H1 (cell line): ENCODE measurements at regions not wholly inside any gene's neighbourhood (a gene's known extent, or its start where the extent isn't known, plus 50 kb on each side); places are given as distances from the start of the nearest gene placed in this dataset.

Experiments
- CTCF ChIA-PET: fragments of 300-600 bp; sonication (Branson Sonifier 250); formaldehyde crosslinking; loops from one replicate; lab custom pipeline; 2021; ENCODE audit not compliant: partially characterized antibody; lab: Charles Lee
- POLR2A ChIA-PET: fragments of 300-600 bp; sonication (Branson Sonifier 250); formaldehyde crosslinking; loops from one replicate; lab custom pipeline; 2021; ENCODE audit warnings: inconsistent platforms; ENCODE audit not compliant: partially characterized antibody; lab: Charles Lee
- DNase-seq, 2 experiments: peaks; one replicate each; pipeline versions ENCODE4 v3.0.0 to v3.0.0-alpha.2; 2010 to 2022; ENCODE audit warnings: low spot score in 2 of 2, low read depth in 1 of 2, mixed read lengths in 1 of 2
- FAIRE-seq: peaks from 2 replicates; lab custom pipeline; 2011; peaks lifted over from hg19 to GRCh38; lab: Jason Lieb, UNC
- H2AFZ ChIP-seq: 2 replicates; pipeline ENCODE4 v1.8.1; 2012; ENCODE audit warnings: low read length, inconsistent platforms
- H2AK5ac ChIP-seq: 2 replicates; pipeline ENCODE4 v1.6.1; 2013; ENCODE audit warnings: low read depth, low read length
- H2BK120ac ChIP-seq: replicated peaks from 2 replicates; pipeline ENCODE3; 2013; ENCODE audit warnings: low read depth, low read length, inconsistent platforms
- H2BK12ac ChIP-seq: 2 replicates; pipeline ENCODE4 v1.6.1; 2013; ENCODE audit warnings: low read depth, low read length
- H2BK15ac ChIP-seq: 2 replicates; pipeline ENCODE4 v1.6.1; 2013; ENCODE audit warnings: low read length
- H2BK20ac ChIP-seq: 2 replicates; pipeline ENCODE4 v1.6.1; 2013; ENCODE audit warnings: low read length
- H2BK5ac ChIP-seq: 2 replicates; pipeline ENCODE4 v1.6.1; 2013; ENCODE audit warnings: low read depth, low read length
- H3K14ac ChIP-seq: 2 replicates; pipeline ENCODE4 v1.6.1; 2013; ENCODE audit warnings: inconsistent platforms; ENCODE audit not compliant: insufficient read length
- H3K18ac ChIP-seq: 2 replicates; pipeline ENCODE4 v1.6.1; 2013; ENCODE audit warnings: low read length; ENCODE audit errors: extremely low read depth
- H3K23ac ChIP-seq: 2 replicates; pipeline ENCODE4 v1.6.1; 2013; ENCODE audit warnings: inconsistent platforms; ENCODE audit not compliant: insufficient read length
- H3K23me2 ChIP-seq: 2 replicates; pipeline ENCODE4 v1.6.1; 2013; ENCODE audit warnings: low read depth, low read length
- H3K27ac ChIP-seq: 2 replicates; pipeline ENCODE4 v1.6.1; 2011; ENCODE audit warnings: low read depth, low read length, inconsistent platforms
- H3K27me3 ChIP-seq, 4 experiments: replicated peaks in 1 of 4; 1 replicate in 1 of 4; 2 replicates in 3 of 4; pipeline versions ENCODE4 v1.6.1 to v1.8.1; 2011 to 2013; ENCODE audit warnings: low read length in 3 of 4, mild to moderate bottlenecking in 3 of 4, inconsistent platforms in 2 of 4, mixed read lengths in 2 of 4, moderate library complexity in 1 of 4; ENCODE audit not compliant: control insufficient read depth in 3 of 4, insufficient read depth in 3 of 4; ENCODE audit errors: extremely low read depth in 1 of 4
- H3K36me3 ChIP-seq, 4 experiments: 2 replicates each; pipeline versions ENCODE4 v1.6.1 to v1.8.1; 2011 to 2013; ENCODE audit warnings: mild to moderate bottlenecking in 4 of 4, low read length in 3 of 4, moderate library complexity in 2 of 4, control low read depth in 1 of 4, inconsistent platforms in 1 of 4; ENCODE audit not compliant: insufficient read depth in 4 of 4, control insufficient read depth in 2 of 4
- H3K4ac ChIP-seq: replicated peaks from 2 replicates; pipeline ENCODE3; 2013; ENCODE audit warnings: low read length, low read depth, mixed read lengths, inconsistent platforms; ENCODE audit not compliant: insufficient read length
- H3K4me1 ChIP-seq, 4 experiments: replicated peaks in 1 of 4; 1 replicate in 1 of 4; 2 replicates in 3 of 4; pipeline versions ENCODE4 v1.6.1 to v1.8.1; 2011 to 2013; ENCODE audit warnings: low read length in 3 of 4, inconsistent platforms in 2 of 4, mixed read lengths in 1 of 4; ENCODE audit not compliant: insufficient read depth in 4 of 4, control insufficient read depth in 3 of 4
- H3K4me2 ChIP-seq, 2 experiments: 2 replicates each; pipeline versions ENCODE4 v1.6.1 to v1.8.1; 2011 to 2013; ENCODE audit warnings: low read depth in 2 of 2, low read length in 2 of 2, control low read depth in 1 of 2, inconsistent platforms in 1 of 2, mild to moderate bottlenecking in 1 of 2; ENCODE audit not compliant: insufficient read depth in 1 of 2
- H3K4me3 ChIP-seq, 4 experiments: fragments of 200-600, 300-600 bp in 1 of 4; sonication (generic), shearing (Covaris generic), sonication (Bioruptor Twin) in 1 of 4; 2 replicates each; pipeline versions ENCODE4 v1.5.1 to v1.8.1; 2011 to 2016; ENCODE audit warnings: low read length in 4 of 4, low read depth in 3 of 4, control low read depth in 2 of 4, inconsistent platforms in 2 of 4, mild to moderate bottlenecking in 2 of 4, mixed read lengths in 1 of 4, moderate library complexity in 1 of 4; ENCODE audit not compliant: insufficient read depth in 2 of 4; ENCODE audit errors: extremely low read depth in 1 of 4
- H3K56ac ChIP-seq: replicated peaks from 2 replicates; pipeline ENCODE3; 2013; ENCODE audit warnings: low read depth, mild to moderate bottlenecking, mixed read lengths, low read length, inconsistent platforms; ENCODE audit not compliant: insufficient read length
- H3K79me1 ChIP-seq: 2 replicates; pipeline ENCODE4 v1.6.1; 2013; ENCODE audit warnings: low read depth, low read length, control low read depth
- H3K79me2 ChIP-seq, 2 experiments: 2 replicates each; pipeline versions ENCODE4 v1.6.1 to v1.8.1; 2012 to 2013; ENCODE audit warnings: low read length in 2 of 2, mild to moderate bottlenecking in 2 of 2, inconsistent platforms in 1 of 2; ENCODE audit not compliant: insufficient read depth in 2 of 2, control insufficient read depth in 1 of 2
- H3K9ac ChIP-seq, 4 experiments: replicated peaks in 1 of 4; 1 replicate in 1 of 4; 2 replicates in 3 of 4; pipeline versions ENCODE4 v1.6.1 to v1.8.1; 2011 to 2013; ENCODE audit warnings: low read depth in 3 of 4, low read length in 3 of 4, control low read depth in 2 of 4, mild to moderate bottlenecking in 2 of 4, moderate library complexity in 2 of 4, inconsistent platforms in 1 of 4; ENCODE audit errors: extremely low read depth in 1 of 4
- H3K9me3 ChIP-seq, 2 experiments: 2 replicates each; pipeline versions ENCODE4 v1.6.1 to v1.8.1; 2012 to 2013; ENCODE audit warnings: mild to moderate bottlenecking in 2 of 2, moderate library complexity in 2 of 2, control low read depth in 1 of 2, inconsistent platforms in 1 of 2, low read depth in 1 of 2, low read length in 1 of 2, mixed read lengths in 1 of 2; ENCODE audit not compliant: insufficient read depth in 2 of 2
- H4K20me1 ChIP-seq, 2 experiments: replicated peaks in 1 of 2; 2 replicates each; pipeline versions ENCODE3 to v1.8.1; 2011 to 2013; ENCODE audit warnings: inconsistent platforms in 2 of 2, low read length in 2 of 2, mild to moderate bottlenecking in 1 of 2; ENCODE audit not compliant: insufficient read depth in 2 of 2, control insufficient read depth in 1 of 2
- H4K5ac ChIP-seq: 2 replicates; pipeline ENCODE4 v1.6.1; 2013; ENCODE audit warnings: low read length, low read depth, mixed read lengths, inconsistent platforms; ENCODE audit not compliant: insufficient read length
- H4K8ac ChIP-seq: 2 replicates; pipeline ENCODE4 v1.8.0; 2013; ENCODE audit warnings: mild to moderate bottlenecking, moderate library complexity, low read length, inconsistent platforms; ENCODE audit not compliant: insufficient read depth; ENCODE audit errors: extremely low read depth
- H4K91ac ChIP-seq: replicated peaks from 2 replicates; pipeline ENCODE3; 2013; ENCODE audit warnings: low read length, mixed read lengths, inconsistent platforms; ENCODE audit not compliant: insufficient read length
- BACH1 ChIP-seq: IDR thresholded peaks from 2 replicates; pipeline ENCODE4 v1.6.1; 2012; ENCODE audit warnings: low read length, improper control_type of control experiment
- EGR1 ChIP-seq: IDR thresholded peaks from 2 replicates; pipeline ENCODE4 v1.6.1; 2011; ENCODE audit warnings: low read depth, low read length, borderline replicate concordance
- JUND ChIP-seq: IDR thresholded peaks from 2 replicates; pipeline ENCODE4 v1.6.1; 2011; ENCODE audit warnings: mild to moderate bottlenecking, improper control_type of control experiment, low read length
- SAP30 ChIP-seq: fragments of 300-600 bp; sonication (generic); IDR thresholded peaks from 2 replicates; pipeline ENCODE4 v1.7.1; 2012; ENCODE audit warnings: low read length, moderate library complexity, mild to moderate bottlenecking, inconsistent platforms; ENCODE audit not compliant: insufficient read depth, insufficient replicate concordance
- SIX5 ChIP-seq: IDR thresholded peaks from 2 replicates; pipeline ENCODE4 v1.6.1; 2011; ENCODE audit warnings: mild to moderate bottlenecking, low read depth, low read length
- SP1 ChIP-seq: IDR thresholded peaks from 2 replicates; pipeline ENCODE4 v1.6.1; 2011; ENCODE audit warnings: low read depth, low read length
- SP2 ChIP-seq: IDR thresholded peaks from 2 replicates; pipeline ENCODE4 v1.6.1; 2012; ENCODE audit warnings: mild to moderate bottlenecking, low read length, inconsistent platforms
- TAF7 ChIP-seq: optimal IDR thresholded peaks from 2 replicates; pipeline ENCODE3; 2011; ENCODE audit warnings: low read depth, mild to moderate bottlenecking, inconsistent platforms, low read length, moderate library complexity, borderline replicate concordance
- WGBS, 2 experiments: shearing (Covaris generic) in 1 of 2; methylation state at CpG; one replicate each; pipeline versions ENCODE4 v1.1.6 to v1.1.7; 2013 to 2015; ENCODE audit warnings: low lambda C conversion rate in 2 of 2, mixed read lengths in 2 of 2, inconsistent platforms in 1 of 2, low coverage in 1 of 2, missing lambda C conversion rate in 1 of 2; ENCODE audit not compliant: insufficient replicate concordance in 2 of 2, insufficient coverage in 1 of 2, insufficient read length in 1 of 2; ENCODE audit errors: extremely low coverage in 1 of 2, missing lambda C conversion rate in 1 of 2; 5-methylcytosine and 5-hydroxymethylcytosine counted together
- TF ChIP-seq, protein P1 (sequence below): IDR thresholded peaks from 2 replicates; pipeline ENCODE4 v1.6.1; 2012; ENCODE audit warnings: inconsistent platforms

DNA sequence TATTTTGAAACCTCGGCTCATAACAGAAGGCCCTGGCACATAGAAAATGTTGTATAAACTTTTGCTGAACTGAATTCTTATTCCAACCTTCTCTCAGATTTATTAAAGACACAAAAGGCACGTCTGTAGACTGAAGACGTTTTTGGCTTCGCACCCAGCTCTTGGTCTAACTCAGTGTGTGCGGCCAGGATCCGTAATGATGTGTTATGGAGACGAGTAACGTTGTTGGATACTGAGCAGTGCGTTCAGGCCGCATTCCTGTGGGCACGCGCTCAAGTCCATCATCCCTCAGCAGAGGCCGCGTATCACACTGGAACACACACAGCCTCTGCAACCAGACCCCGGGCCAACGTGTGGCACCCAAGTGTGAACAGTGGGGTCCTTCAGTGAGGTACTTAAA lies 154.8 kb upstream of the RAB4A start:
- no peak overlapping the region for H2AK5ac ChIP-seq
- peaks cover 0 to 11% (median 2%) of the 10 kb centered on the region in 4 experiments; a peak in 4 of 7 replicates for H3K27me3 ChIP-seq
- no peak overlapping the region for H2BK120ac ChIP-seq
- no peak for DNase-seq
- no peak overlapping the region for H3K23ac ChIP-seq
- no peaks in the 10 kb centered on the region for H3K23me2 ChIP-seq
- no peak overlapping the region for H3K56ac ChIP-seq
- H2BK15ac ChIP-seq, result peak overlapping the region; percentile 72; the same call in 1 of the 2 replicates
- no peak overlapping the region for H3K4ac ChIP-seq
- CTCF ChIA-PET, result interaction anchor here (1.2 kb wide), 1 partner anchor 111 kb away, joined by 4 read pairs; no protein-coding TSS in a partner anchor
- no peak overlapping the region for H3K4me2 ChIP-seq
- no peaks in the 10 kb centered on the region for H3K79me2 ChIP-seq
- POLR2A ChIA-PET, result interaction anchor here (0.9 kb wide), 1 partner anchor 10 kb away, joined by 6 read pairs; no protein-coding TSS in a partner anchor
- no peak overlapping the region for H3K4me3 ChIP-seq
- no peak overlapping the region for H2BK5ac ChIP-seq
- TF ChIP-seq, protein P1, sequence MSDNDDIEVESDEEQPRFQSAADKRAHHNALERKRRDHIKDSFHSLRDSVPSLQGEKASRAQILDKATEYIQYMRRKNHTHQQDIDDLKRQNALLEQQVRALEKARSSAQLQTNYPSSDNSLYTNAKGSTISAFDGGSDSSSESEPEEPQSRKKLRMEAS, result no peak
- TF ChIP-seq JUND (no peak), SIX5 (no peak), SP1 (no peak), BACH1 (no peak), TAF7 (no peak), SP2 (no peak), EGR1 (no peak), SAP30 (no peak)
- no peak for FAIRE-seq
- no peak overlapping the region for H3K18ac ChIP-seq
- H2AFZ ChIP-seq, result no peak overlapping the region
- no peaks in the 10 kb centered on the region for H3K9me3 ChIP-seq
- no peaks in the 10 kb centered on the region for H3K36me3 ChIP-seq
- no peak overlapping the region for H2BK20ac ChIP-seq
- H4K5ac ChIP-seq, result no peak overlapping the region
- 95% methylated on average over 16 of the region's 16 CpGs; no CpG with 5 or more reads in 1 of the 2 experiments for WGBS, 2 experiments
- H3K14ac ChIP-seq, result no peak overlapping the region
- no peak overlapping the region; the same call in 1 of the 2 replicates for H2BK12ac ChIP-seq
- H3K9ac ChIP-seq, result no peak overlapping the region
- peaks cover 0 to 6% (median 4%) of the 10 kb centered on the region in 4 experiments; a peak in 3 of 7 replicates for H3K4me1 ChIP-seq
- no peak overlapping the region for H4K91ac ChIP-seq
- H4K8ac ChIP-seq, result no peak overlapping the region
- H4K20me1 ChIP-seq, result peaks cover 2% of the 10 kb centered on the region in 2 experiments
- no peaks in the 10 kb centered on the region; the same call in 1 of the 2 replicates for H3K79me1 ChIP-seq
- no peak overlapping the region for H3K27ac ChIP-seq
